ENCODE measurements at regions not wholly inside any gene's neighbourhood (a gene's known extent, or its start where the extent isn't known, plus 50 kb on each side); places are given as distances from the start of the nearest gene placed in this dataset.

- H3K27ac ChIP-seq (ENCODE audit: low read depth, low read length): no peak overlapping the region
- H3K27me3 ChIP-seq (ENCODE audit: control insufficient read depth in 1 of 2, insufficient read depth in 2 of 2, low read length in 2 of 2): no peaks in the 10 kb centered on the region
- H3K9ac ChIP-seq (ENCODE audit: low read length): no peak overlapping the region
- no peaks in the 10 kb centered on the region for H3K36me3 ChIP-seq (ENCODE audit: insufficient read depth, low read length)
- H3K4me1 ChIP-seq (ENCODE audit: insufficient read depth, low read length): no peaks in the 10 kb centered on the region
- H3K4me3 ChIP-seq (ENCODE audit: low read depth in 1 of 2, low read length in 2 of 2): no peak overlapping the region
- no peaks in the 10 kb centered on the region for H3K9me3 ChIP-seq (ENCODE audit: low read length)
These were observed 178.5 kb downstream of the DLEU7 start for GRCh38 chr13:50664951-50665350.

GRCh38 chr13:50668049-50668448 lies 175.4 kb downstream of the DLEU7 start:
- H3K9me3 ChIP-seq (ENCODE audit: low read length): no peaks in the 10 kb centered on the region
- H3K4me3 ChIP-seq (ENCODE audit: low read depth in 1 of 2, low read length in 2 of 2): no peak overlapping the region
- H3K27me3 ChIP-seq (ENCODE audit: control insufficient read depth in 1 of 2, insufficient read depth in 2 of 2, low read length in 2 of 2): no peaks in the 10 kb centered on the region
- H3K36me3 ChIP-seq (ENCODE audit: insufficient read depth, low read length): no peaks in the 10 kb centered on the region
- no peak overlapping the region for H3K9ac ChIP-seq (ENCODE audit: low read length)
- H3K27ac ChIP-seq (ENCODE audit: low read depth, low read length): no peak overlapping the region
- no peaks in the 10 kb centered on the region for H3K4me1 ChIP-seq (ENCODE audit: insufficient read depth, low read length)

- no peak overlapping the region for H3K4me3 ChIP-seq (ENCODE audit: low read depth in 1 of 2, low read length in 2 of 2)
These were observed 174.7 kb downstream of the DLEU7 start for GRCh38 chr13:50668691-50669271.

GRCh38 chr13:50670272-50670671 lies 173.2 kb downstream of the DLEU7 start:
- H3K9me3 ChIP-seq (ENCODE audit: low read length): no peaks in the 10 kb centered on the region
- no peaks in the 10 kb centered on the region for H3K27me3 ChIP-seq (ENCODE audit: control insufficient read depth in 1 of 2, insufficient read depth in 2 of 2, low read length in 2 of 2)
- H3K4me1 ChIP-seq (ENCODE audit: insufficient read depth, low read length): no peaks in the 10 kb centered on the region
- no peak overlapping the region for H3K9ac ChIP-seq (ENCODE audit: low read length)
- H3K27ac ChIP-seq (ENCODE audit: low read depth, low read length): no peak overlapping the region
- no peaks in the 10 kb centered on the region for H3K36me3 ChIP-seq (ENCODE audit: insufficient read depth, low read length)
- no peak overlapping the region for H3K4me3 ChIP-seq (ENCODE audit: low read depth in 1 of 2, low read length in 2 of 2)

More at GRCh38 chr13:50668691-50669271, 174.7 kb downstream of the DLEU7 start:
- no peaks in the 10 kb centered on the region for H3K36me3 ChIP-seq (ENCODE audit: insufficient read depth, low read length)
- no peak overlapping the region for H3K27ac ChIP-seq (ENCODE audit: low read depth, low read length)
- H3K27me3 ChIP-seq (ENCODE audit: control insufficient read depth in 1 of 2, insufficient read depth in 2 of 2, low read length in 2 of 2): no peaks in the 10 kb centered on the region
- H3K4me1 ChIP-seq (ENCODE audit: insufficient read depth, low read length): no peaks in the 10 kb centered on the region
- no peak overlapping the region for H3K9ac ChIP-seq (ENCODE audit: low read length)
- H3K9me3 ChIP-seq (ENCODE audit: low read length): no peaks in the 10 kb centered on the region

- H3K36me3 ChIP-seq (ENCODE audit: insufficient read depth, low read length): no peaks in the 10 kb centered on the region
- H3K27ac ChIP-seq (ENCODE audit: low read depth, low read length): no peak overlapping the region
- H3K9ac ChIP-seq (ENCODE audit: low read length): no peak overlapping the region
- H3K4me3 ChIP-seq (ENCODE audit: low read depth in 1 of 2, low read length in 2 of 2): no peak overlapping the region
- H3K9me3 ChIP-seq (ENCODE audit: low read length): no peaks in the 10 kb centered on the region
- no peaks in the 10 kb centered on the region for H3K27me3 ChIP-seq (ENCODE audit: control insufficient read depth in 1 of 2, insufficient read depth in 2 of 2, low read length in 2 of 2)
- no peaks in the 10 kb centered on the region for H3K4me1 ChIP-seq (ENCODE audit: insufficient read depth, low read length)
These were observed 172.5 kb downstream of the DLEU7 start for GRCh38 chr13:50670847-50671496.

- H3K36me3 ChIP-seq (ENCODE audit: insufficient read depth, low read length): no peaks in the 10 kb centered on the region
- H3K4me1 ChIP-seq (ENCODE audit: insufficient read depth, low read length): no peaks in the 10 kb centered on the region
- H3K27me3 ChIP-seq (ENCODE audit: control insufficient read depth in 1 of 2, insufficient read depth in 2 of 2, low read length in 2 of 2): no peaks in the 10 kb centered on the region
- no peaks in the 10 kb centered on the region for H3K9me3 ChIP-seq (ENCODE audit: low read length)
- H3K4me3 ChIP-seq (ENCODE audit: low read depth in 1 of 2, low read length in 2 of 2): no peak overlapping the region
- no peak overlapping the region for H3K27ac ChIP-seq (ENCODE audit: low read depth, low read length)
- no peak overlapping the region for H3K9ac ChIP-seq (ENCODE audit: low read length)
These were observed 172.0 kb downstream of the DLEU7 start for GRCh38 chr13:50671497-50671850.

GRCh38 chr13:50672025-50672424 lies 171.5 kb downstream of the DLEU7 start:
- H3K27ac ChIP-seq (ENCODE audit: low read depth, low read length): no peak overlapping the region
- H3K4me1 ChIP-seq (ENCODE audit: insufficient read depth, low read length): no peaks in the 10 kb centered on the region

GRCh38 chr13:50675651-50676050 lies 167.8 kb downstream of the DLEU7 start:
- Histone ChIP-seq H3K4me3 (ENCODE audit: low read depth in 1 of 2, low read length in 2 of 2) (no peak overlapping the region), H3K9ac (ENCODE audit: low read length) (no peak overlapping the region), H3K4me1 (ENCODE audit: insufficient read depth, low read length) (no peaks in the 10 kb centered on the region), H3K9me3 (ENCODE audit: low read length) (no peaks in the 10 kb centered on the region), H3K36me3 (ENCODE audit: insufficient read depth, low read length) (no peaks in the 10 kb centered on the region), H3K27me3 (ENCODE audit: control insufficient read depth in 1 of 2, insufficient read depth in 2 of 2, low read length in 2 of 2) (no peaks in the 10 kb centered on the region), H3K27ac (ENCODE audit: low read depth, low read length) (no peak overlapping the region)

More at GRCh38 chr13:50672025-50672424, 171.5 kb downstream of the DLEU7 start:
- Histone ChIP-seq H3K36me3 (ENCODE audit: insufficient read depth, low read length) (no peaks in the 10 kb centered on the region), H3K9ac (ENCODE audit: low read length) (no peak overlapping the region), H3K27me3 (ENCODE audit: control insufficient read depth in 1 of 2, insufficient read depth in 2 of 2, low read length in 2 of 2) (no peaks in the 10 kb centered on the region), H3K9me3 (ENCODE audit: low read length) (no peaks in the 10 kb centered on the region), H3K4me3 (ENCODE audit: low read depth in 1 of 2, low read length in 2 of 2) (no peak overlapping the region)

- Histone ChIP-seq H3K9ac (ENCODE audit: low read length) (no peak overlapping the region), H3K27ac (ENCODE audit: low read depth, low read length) (no peak overlapping the region), H3K27me3 (ENCODE audit: control insufficient read depth in 1 of 2, insufficient read depth in 2 of 2, low read length in 2 of 2) (no peaks in the 10 kb centered on the region), H3K4me1 (ENCODE audit: insufficient read depth, low read length) (no peaks in the 10 kb centered on the region), H3K4me3 (ENCODE audit: low read depth in 1 of 2, low read length in 2 of 2) (no peak overlapping the region), H3K9me3 (ENCODE audit: low read length) (no peaks in the 10 kb centered on the region), H3K36me3 (ENCODE audit: insufficient read depth, low read length) (no peaks in the 10 kb centered on the region)
These were observed 166.9 kb downstream of the DLEU7 start for GRCh38 chr13:50676602-50677001.

GRCh38 chr13:50677258-50677657 lies 166.2 kb downstream of the DLEU7 start:
- Histone ChIP-seq H3K36me3 (ENCODE audit: insufficient read depth, low read length) (no peaks in the 10 kb centered on the region), H3K4me3 (ENCODE audit: low read depth in 1 of 2, low read length in 2 of 2) (no peak overlapping the region), H3K9ac (ENCODE audit: low read length) (no peak overlapping the region), H3K9me3 (ENCODE audit: low read length) (no peaks in the 10 kb centered on the region), H3K27ac (ENCODE audit: low read depth, low read length) (no peak overlapping the region), H3K4me1 (ENCODE audit: insufficient read depth, low read length) (no peaks in the 10 kb centered on the region), H3K27me3 (ENCODE audit: control insufficient read depth in 1 of 2, insufficient read depth in 2 of 2, low read length in 2 of 2) (no peaks in the 10 kb centered on the region)

GRCh38 chr13:50677687-50678463 lies 165.6 kb downstream of the DLEU7 start:
- H3K9ac ChIP-seq (ENCODE audit: low read length): no peak overlapping the region
- H3K9me3 ChIP-seq (ENCODE audit: low read length): no peaks in the 10 kb centered on the region
- H3K4me1 ChIP-seq (ENCODE audit: insufficient read depth, low read length): no peaks in the 10 kb centered on the region
- no peak overlapping the region for H3K27ac ChIP-seq (ENCODE audit: low read depth, low read length)
- H3K4me3 ChIP-seq (ENCODE audit: low read depth in 1 of 2, low read length in 2 of 2): no peak overlapping the region
- H3K27me3 ChIP-seq (ENCODE audit: control insufficient read depth in 1 of 2, insufficient read depth in 2 of 2, low read length in 2 of 2): no peaks in the 10 kb centered on the region
- H3K36me3 ChIP-seq (ENCODE audit: insufficient read depth, low read length): no peaks in the 10 kb centered on the region

Data from muscle layer of colon (tissue), 2 donors.